T-helper 1 cell treated with Interleukin-12 subunit alpha and Interleukin-12 subunit beta and Interleukin-4 antibody, amounts not matched to agents 30 μg/mL and 1 μg/mL, for 36 hours (primary cell): ENCODE measurements at regions not wholly inside any gene's neighbourhood (a gene's known extent, or its start where the extent isn't known, plus 50 kb on each side); places are given as distances from the start of the nearest gene placed in this dataset.

Experiments used
- H3K27ac Mint-ChIP-seq: one replicate; pipeline ENCODE4 v1.8.0; 2021; ENCODE audit warnings: mild to moderate bottlenecking, mixed read lengths
- H3K27me3 Mint-ChIP-seq: one replicate; pipeline ENCODE4 v1.8.0; 2021; ENCODE audit warnings: low read depth, mixed read lengths
- H3K36me3 Mint-ChIP-seq: one replicate; pipeline ENCODE4 v1.8.0; 2021; ENCODE audit warnings: low read depth, mixed read lengths
- H3K4me1 Mint-ChIP-seq: one replicate; pipeline ENCODE4 v1.8.0; 2021; ENCODE audit warnings: low read depth, mixed read lengths
- H3K4me3 Mint-ChIP-seq: one replicate; pipeline ENCODE4 v1.8.0; 2021; ENCODE audit warnings: mild to moderate bottlenecking, moderate library complexity, mixed read lengths
- H3K9me3 Mint-ChIP-seq: one replicate; pipeline ENCODE4 v1.8.0; 2021; ENCODE audit warnings: mixed read lengths

- H3K9me3 Mint-ChIP-seq = no peaks in the 10 kb centered on the region
- no peaks in the 10 kb centered on the region for H3K27me3 Mint-ChIP-seq
- no peak overlapping the region for H3K27ac Mint-ChIP-seq
- no peaks in the 10 kb centered on the region for H3K4me1 Mint-ChIP-seq
- H3K4me3 Mint-ChIP-seq = no peak overlapping the region
- no peaks in the 10 kb centered on the region for H3K36me3 Mint-ChIP-seq
Observed at GRCh38 chr5:98103807-98104206, 669.7 kb upstream of the RGMB start.

DNA sequence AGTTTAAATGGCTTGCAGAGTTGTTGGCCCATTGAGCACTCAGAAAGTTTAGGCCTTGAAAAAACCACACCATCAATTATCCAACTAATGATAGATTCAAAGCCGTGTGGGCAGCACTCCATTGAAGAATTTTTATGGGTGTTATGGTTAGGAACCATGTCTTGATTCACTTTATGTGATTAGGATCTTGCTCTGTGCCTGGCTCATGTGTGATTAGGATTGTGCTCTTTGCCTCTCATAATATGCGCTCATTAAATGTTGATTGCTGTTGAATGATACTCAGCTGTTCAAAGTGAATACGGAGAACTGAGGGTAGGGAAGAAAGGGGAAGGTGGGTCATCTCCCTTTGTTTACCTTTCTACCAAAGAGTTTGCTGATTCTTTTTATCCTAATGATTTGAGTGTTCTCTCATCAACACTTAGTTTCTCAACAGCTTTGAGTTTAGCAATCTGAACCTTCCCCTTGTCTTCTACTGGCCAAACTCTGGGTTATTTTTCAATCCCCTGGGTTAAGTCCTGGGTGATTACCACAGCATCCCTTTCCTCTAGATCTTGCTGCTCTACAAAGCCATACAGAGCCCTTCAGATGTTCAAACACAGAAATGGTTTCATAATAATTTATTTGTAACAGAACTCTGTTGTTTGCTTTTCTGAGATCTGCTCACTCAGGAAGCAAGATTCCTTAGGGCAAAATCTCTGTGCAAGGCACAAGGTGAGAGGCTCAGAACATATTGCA, 668.8 kb upstream of the RGMB start:
- Mint-ChIP-seq H3K4me1 (no peaks in the 10 kb centered on the region), H3K27ac (no peak overlapping the region), H3K4me3 (no peak overlapping the region), H3K27me3 (no peaks in the 10 kb centered on the region), H3K36me3 (no peaks in the 10 kb centered on the region), H3K9me3 (no peaks in the 10 kb centered on the region)

GRCh38 chr5:98105681-98106080, 667.8 kb upstream of the RGMB start:
- Mint-ChIP-seq H3K9me3 (no peaks in the 10 kb centered on the region), H3K36me3 (no peaks in the 10 kb centered on the region), H3K27me3 (no peaks in the 10 kb centered on the region), H3K4me3 (no peak overlapping the region), H3K27ac (no peak overlapping the region), H3K4me1 (no peaks in the 10 kb centered on the region)

DNA sequence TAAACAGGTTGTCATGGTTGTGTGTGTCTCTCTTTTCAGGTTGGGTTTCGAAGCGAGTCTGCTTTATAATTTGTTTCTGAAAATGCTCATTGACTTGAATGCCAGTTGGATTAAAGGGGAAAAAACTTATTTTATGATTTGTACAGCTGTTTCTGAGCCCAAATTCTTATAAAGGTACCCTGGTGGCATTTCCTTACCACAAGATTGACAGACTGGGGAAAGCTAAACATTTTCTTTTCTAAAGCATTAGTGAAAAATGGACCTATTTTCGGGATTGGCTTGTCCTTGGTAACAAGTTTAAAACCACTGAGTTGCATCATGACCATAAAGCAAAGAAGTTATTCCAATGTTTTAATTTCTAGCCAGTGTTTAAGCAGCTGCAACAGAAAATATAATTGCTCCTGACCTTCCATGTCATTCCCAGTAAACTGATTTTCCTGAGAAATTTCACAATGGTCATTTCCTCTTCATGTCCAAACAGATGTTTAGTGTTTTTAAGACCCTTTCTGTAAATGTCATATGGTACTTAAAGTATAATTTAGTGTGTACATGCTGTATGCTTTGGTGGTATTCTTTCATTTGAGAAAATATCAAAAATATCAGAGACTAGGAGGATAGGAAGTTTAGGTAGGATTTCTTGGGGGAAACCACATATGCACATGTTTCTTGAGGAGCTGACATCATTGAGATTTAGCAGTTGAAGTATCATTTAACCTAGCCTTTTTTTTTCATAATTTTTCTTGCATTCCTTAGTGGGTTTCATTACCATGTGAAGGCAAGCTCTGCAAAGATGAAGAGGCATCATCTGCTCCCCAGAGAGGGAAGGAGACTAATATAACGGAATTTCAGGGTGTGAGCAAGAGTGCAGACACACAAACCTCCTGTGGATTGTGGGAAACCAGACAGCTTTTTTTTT, 667.1 kb upstream of the RGMB start:
- Mint-ChIP-seq H3K27me3 (no peaks in the 10 kb centered on the region), H3K4me1 (no peaks in the 10 kb centered on the region), H3K9me3 (no peaks in the 10 kb centered on the region), H3K36me3 (no peaks in the 10 kb centered on the region), H3K4me3 (no peak overlapping the region), H3K27ac (no peak overlapping the region)

GRCh38 chr5:98108497-98108896, 665.0 kb upstream of the RGMB start:
- Mint-ChIP-seq H3K4me3 (no peak overlapping the region), H3K36me3 (no peaks in the 10 kb centered on the region), H3K4me1 (no peaks in the 10 kb centered on the region), H3K27ac (no peak overlapping the region), H3K27me3 (no peaks in the 10 kb centered on the region), H3K9me3 (no peaks in the 10 kb centered on the region)

DNA sequence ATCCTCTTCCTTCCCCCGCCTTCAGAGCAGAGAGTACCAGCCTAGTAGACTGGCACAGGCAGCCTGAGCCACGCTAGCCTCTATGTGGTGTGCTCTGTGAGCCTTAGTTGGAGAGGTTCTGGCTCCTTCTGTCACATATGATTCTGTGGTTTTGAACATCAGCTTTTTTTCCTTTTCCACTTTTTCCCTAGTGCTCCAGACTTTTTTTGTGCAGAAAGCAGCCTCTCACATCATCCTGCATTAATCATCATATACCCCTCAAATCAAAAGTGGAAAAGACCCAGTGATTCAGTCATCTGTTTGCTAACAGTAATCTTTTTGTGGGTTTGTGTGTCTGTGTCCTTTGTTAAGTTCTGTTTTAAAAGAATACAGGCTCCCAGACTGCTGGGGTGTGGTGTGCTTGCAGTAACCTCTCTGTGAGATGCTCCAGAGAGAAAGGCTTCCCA, 663.9 kb upstream of the RGMB start:
- Mint-ChIP-seq H3K27me3 (no peaks in the 10 kb centered on the region), H3K4me3 (no peak overlapping the region), H3K27ac (no peak overlapping the region), H3K9me3 (no peaks in the 10 kb centered on the region), H3K36me3 (no peaks in the 10 kb centered on the region), H3K4me1 (no peaks in the 10 kb centered on the region)

DNA sequence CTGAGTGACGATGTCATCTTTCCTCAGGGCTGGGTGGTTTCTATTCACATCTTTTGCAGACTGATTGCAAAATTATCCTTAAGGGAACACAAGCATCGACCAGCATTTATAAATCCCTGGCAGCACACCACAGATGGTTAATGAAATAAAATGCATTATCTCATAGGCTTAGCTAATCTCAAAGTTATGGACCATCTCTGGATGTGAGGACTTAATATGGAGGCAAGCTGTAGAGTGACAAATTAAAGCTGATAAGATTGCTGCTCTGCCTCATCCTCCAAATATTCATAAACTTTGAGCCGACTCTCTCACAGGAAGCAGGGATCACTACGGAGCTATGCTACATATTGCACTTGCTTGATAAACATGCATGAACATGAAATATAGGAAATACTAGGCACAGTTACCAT, 663.2 kb upstream of the RGMB start:
- H3K27ac Mint-ChIP-seq = no peak overlapping the region
- no peaks in the 10 kb centered on the region for H3K36me3 Mint-ChIP-seq
- no peak overlapping the region for H3K4me3 Mint-ChIP-seq
- H3K9me3 Mint-ChIP-seq = no peaks in the 10 kb centered on the region
- H3K27me3 Mint-ChIP-seq = no peaks in the 10 kb centered on the region
- no peaks in the 10 kb centered on the region for H3K4me1 Mint-ChIP-seq

DNA sequence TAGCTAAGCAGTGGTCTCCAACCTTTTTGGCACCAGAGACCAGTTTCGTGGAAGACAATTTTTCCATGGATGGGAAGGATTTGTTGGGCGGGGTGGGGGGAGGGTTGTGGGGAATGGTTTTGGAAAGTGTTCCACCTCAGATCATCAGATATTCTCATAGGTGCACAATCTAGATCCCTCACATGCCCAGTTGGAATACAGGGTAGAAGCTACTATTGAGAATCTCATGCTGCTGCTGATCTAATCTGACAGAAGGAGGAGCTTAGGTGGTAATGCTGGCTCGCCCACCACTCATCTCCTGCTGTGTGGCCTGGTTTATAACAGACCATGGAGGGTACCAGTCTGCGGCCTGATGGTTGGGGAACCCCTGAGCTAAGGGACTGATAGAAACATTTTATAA, 662.7 kb upstream of the RGMB start:
- Mint-ChIP-seq H3K27ac (no peak overlapping the region), H3K36me3 (no peaks in the 10 kb centered on the region), H3K4me1 (no peaks in the 10 kb centered on the region), H3K4me3 (no peak overlapping the region), H3K27me3 (no peaks in the 10 kb centered on the region), H3K9me3 (no peaks in the 10 kb centered on the region)

- H3K9me3 Mint-ChIP-seq = no peaks in the 10 kb centered on the region
- no peak overlapping the region for H3K4me3 Mint-ChIP-seq
- H3K36me3 Mint-ChIP-seq = no peaks in the 10 kb centered on the region
- H3K27ac Mint-ChIP-seq = no peak overlapping the region
- H3K4me1 Mint-ChIP-seq = no peaks in the 10 kb centered on the region
- H3K27me3 Mint-ChIP-seq = no peaks in the 10 kb centered on the region
Observed at GRCh38 chr5:98111686-98112085, 661.8 kb upstream of the RGMB start.

DNA sequence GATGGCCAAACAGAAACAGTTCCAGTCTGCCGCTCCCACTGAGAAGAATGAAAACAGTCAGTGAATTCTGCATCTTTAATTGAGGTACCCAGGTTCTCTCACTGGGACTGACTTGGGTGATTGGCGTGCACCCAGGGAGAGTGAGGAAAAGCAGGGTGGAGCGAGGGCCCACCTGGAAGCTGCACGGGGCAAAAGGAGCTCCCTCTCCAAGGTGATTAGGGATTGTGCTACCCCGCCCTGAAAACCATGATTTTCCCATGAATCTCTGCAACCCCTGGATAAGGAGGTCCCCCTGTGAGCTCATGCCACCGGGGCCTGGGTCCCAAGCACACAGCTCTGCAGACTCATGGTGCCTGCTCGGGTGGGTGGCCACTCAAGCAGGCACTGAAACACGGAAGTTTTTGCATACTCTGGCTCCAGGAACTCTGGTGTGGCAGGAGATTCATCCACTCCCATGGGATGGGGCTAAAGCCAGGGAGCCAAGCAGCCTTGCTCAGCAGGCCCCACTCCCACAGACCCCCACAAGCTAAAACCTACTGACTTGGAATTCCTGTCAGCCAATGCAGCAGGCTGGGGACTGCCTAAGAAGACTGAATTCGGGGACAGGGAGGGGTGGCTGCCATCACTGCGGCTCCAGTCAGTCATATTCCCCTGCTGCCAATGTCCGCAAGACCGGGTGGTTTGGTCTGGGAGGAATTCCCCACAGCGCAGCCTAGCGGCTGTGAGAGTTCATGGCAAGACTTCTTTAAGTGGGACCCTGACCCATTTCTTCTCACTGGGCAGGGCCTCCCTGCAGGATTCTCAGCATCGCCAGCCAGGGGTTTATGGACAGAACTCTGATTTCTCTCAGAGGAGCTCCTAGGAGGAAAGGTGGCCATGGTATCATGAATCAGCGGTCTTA, 652.2 kb upstream of the RGMB start:
- Mint-ChIP-seq H3K4me3 (no peak overlapping the region), H3K27ac (no peak overlapping the region), H3K27me3 (no peaks in the 10 kb centered on the region), H3K4me1 (no peaks in the 10 kb centered on the region), H3K9me3 (no peaks in the 10 kb centered on the region), H3K36me3 (no peaks in the 10 kb centered on the region)

DNA sequence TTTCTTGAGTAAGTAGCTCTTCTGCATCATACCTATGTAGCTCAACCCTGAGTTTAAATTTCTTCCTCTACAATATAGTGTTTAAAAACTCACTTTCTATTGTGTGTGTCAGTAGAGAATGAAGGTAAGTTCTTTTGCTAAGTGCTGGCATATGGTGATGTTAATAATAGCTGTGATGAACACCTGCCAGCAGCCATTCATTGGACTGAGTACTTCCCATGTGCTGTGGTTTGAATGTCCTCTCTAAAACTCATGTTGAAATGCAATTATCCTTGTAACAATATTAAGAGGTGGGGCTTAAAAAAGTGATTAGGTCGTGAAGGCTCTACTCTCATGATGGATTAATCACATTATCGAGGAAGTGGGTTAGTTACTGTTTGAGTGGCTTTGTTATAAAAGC, 645.2 kb upstream of the RGMB start:
- no peaks in the 10 kb centered on the region for H3K36me3 Mint-ChIP-seq
- H3K4me1 Mint-ChIP-seq = no peaks in the 10 kb centered on the region
- H3K9me3 Mint-ChIP-seq = no peaks in the 10 kb centered on the region
- no peaks in the 10 kb centered on the region for H3K27me3 Mint-ChIP-seq
- H3K27ac Mint-ChIP-seq = no peak overlapping the region
- no peak overlapping the region for H3K4me3 Mint-ChIP-seq

DNA sequence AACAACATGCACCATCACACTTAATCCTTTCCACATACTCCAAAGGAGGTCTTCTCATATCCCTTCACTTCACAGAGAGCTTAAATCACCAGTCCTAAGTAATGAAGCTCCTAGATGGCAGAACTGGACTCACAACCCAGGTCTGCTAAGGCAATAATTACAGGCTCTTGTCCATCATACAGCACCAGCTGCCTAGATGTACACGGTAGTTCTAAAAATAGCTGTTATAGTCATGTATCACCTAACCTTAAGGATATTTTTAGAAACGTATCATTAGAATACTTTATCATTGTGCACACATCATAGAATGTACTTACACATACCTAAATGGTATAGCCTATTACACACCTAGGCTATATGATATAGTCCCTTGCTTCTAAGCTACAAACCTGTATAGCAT, 644.6 kb upstream of the RGMB start:
- Mint-ChIP-seq H3K36me3 (no peaks in the 10 kb centered on the region), H3K4me3 (no peak overlapping the region), H3K4me1 (no peaks in the 10 kb centered on the region), H3K27me3 (no peaks in the 10 kb centered on the region), H3K27ac (no peak overlapping the region), H3K9me3 (no peaks in the 10 kb centered on the region)

DNA sequence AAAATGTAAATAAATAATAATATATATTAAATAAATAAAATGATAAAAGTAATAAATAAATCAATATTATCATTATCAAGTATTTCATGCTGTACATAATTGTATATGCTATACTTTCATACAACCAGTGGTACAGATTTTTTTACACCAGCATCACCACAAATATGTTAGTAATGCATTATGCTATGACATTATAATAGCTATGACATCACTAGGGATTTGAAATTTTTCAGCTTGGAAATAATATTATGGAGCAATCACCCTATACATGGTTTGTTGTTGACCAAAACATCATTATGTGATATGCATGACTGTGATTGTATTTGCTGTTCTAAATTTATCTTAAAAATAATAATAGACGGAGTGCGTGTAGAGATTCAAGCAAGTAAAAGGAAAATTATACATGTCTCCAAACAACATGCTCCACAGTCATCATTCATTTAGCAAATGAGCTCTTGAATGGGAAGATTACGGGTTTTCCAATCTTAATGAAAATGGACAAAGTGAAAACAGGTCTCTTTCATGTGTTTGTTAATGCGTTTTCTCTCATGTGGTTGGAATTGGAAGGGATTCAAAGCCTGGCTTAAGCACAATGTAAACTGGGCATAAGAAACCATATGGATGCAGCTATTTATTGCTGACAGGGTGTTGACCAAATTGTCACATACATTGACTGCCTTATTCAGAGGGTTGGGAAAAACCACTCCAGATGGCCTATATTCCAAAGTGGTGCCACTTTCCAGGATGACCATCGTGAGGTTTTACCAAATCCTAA, 643.0 kb upstream of the RGMB start:
- Mint-ChIP-seq H3K27ac (no peak overlapping the region), H3K27me3 (no peaks in the 10 kb centered on the region), H3K4me1 (no peaks in the 10 kb centered on the region), H3K4me3 (no peak overlapping the region), H3K9me3 (no peaks in the 10 kb centered on the region), H3K36me3 (no peaks in the 10 kb centered on the region)

DNA sequence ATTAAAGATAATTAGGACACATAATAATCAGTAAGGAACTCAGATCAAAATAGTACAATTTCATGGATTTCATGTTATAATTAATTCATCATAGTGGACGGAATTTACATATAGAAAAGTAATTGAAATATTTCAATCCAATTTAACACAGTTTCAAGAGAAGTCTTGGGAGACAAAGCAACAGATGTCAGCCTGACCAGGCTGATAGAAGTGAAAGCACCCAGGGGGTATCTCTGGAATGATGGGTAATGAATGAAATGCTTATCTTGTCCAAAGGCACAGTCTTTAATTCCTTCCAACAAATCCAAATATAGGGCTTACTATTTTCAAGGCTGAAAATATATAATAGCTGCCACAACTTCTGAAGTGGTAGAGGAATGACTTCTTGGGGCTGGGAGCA, 629.3 kb upstream of the RGMB start:
- no peak overlapping the region for H3K27ac Mint-ChIP-seq
- no peaks in the 10 kb centered on the region for H3K9me3 Mint-ChIP-seq
- no peaks in the 10 kb centered on the region for H3K4me1 Mint-ChIP-seq
- H3K4me3 Mint-ChIP-seq = no peak overlapping the region
- no peaks in the 10 kb centered on the region for H3K36me3 Mint-ChIP-seq
- H3K27me3 Mint-ChIP-seq = no peaks in the 10 kb centered on the region
